GM23338 (cell line): ENCODE measurements at regions not wholly inside any gene's neighbourhood (a gene's known extent, or its start where the extent isn't known, plus 50 kb on each side); places are given as distances from the start of the nearest gene placed in this dataset.

Source experiments
- ATAC-seq: fragments of 200-7000 bp; cut with Tn5 transposase; 3 replicates; pipeline ENCODE4 v1.9.1; 2020
- DNase-seq: peaks from one replicate; pipeline ENCODE4 v3.0.0-alpha.2; 2015; ENCODE audit warnings: low spot score
- H2AFZ ChIP-seq: fragments of 200-600 bp; sonication (generic); 2 replicates; pipeline ENCODE4 v1.8.0; 2016; ENCODE audit warnings: antibody characterized with exemption, mild to moderate bottlenecking, moderate library complexity
- H3F3A ChIP-seq: fragments of 200-600 bp; sonication (generic); replicated peaks from 2 replicates; pipeline ENCODE4 v1.8.0; 2017; ENCODE audit warnings: antibody characterized with exemption, mixed run types, low read depth
- H3K27ac ChIP-seq: fragments of 200-600 bp; sonication (generic); 2 replicates; pipeline ENCODE4 v1.6.1; 2016; ENCODE audit warnings: low read depth
- H3K27me3 ChIP-seq: fragments of 200-600 bp; sonication (generic); 2 replicates; pipeline ENCODE4 v1.8.0; 2016; ENCODE audit warnings: mild to moderate bottlenecking, mixed run types, moderate library complexity; ENCODE audit not compliant: insufficient read depth
- H3K36me3 ChIP-seq: fragments of 200-600 bp; sonication (generic); 2 replicates; pipeline ENCODE4 v1.8.0; 2016; ENCODE audit warnings: mild to moderate bottlenecking; ENCODE audit not compliant: insufficient read depth
- H3K4me1 ChIP-seq: fragments of 200-600 bp; sonication (generic); 2 replicates; pipeline ENCODE4 v1.8.0; 2016; ENCODE audit warnings: mild to moderate bottlenecking, moderate library complexity; ENCODE audit not compliant: insufficient read depth
- H3K4me2 ChIP-seq: fragments of 200-600 bp; sonication (generic); 2 replicates; pipeline ENCODE4 v1.7.1; 2017; ENCODE audit warnings: mixed run types
- H3K4me3 ChIP-seq: fragments of 200-600 bp; sonication (generic); 2 replicates; pipeline ENCODE4 v1.6.1; 2016; ENCODE audit warnings: mixed run types
- H3K79me2 ChIP-seq: fragments of 200-600 bp; sonication (generic); replicated peaks from 2 replicates; pipeline ENCODE4 v1.8.0; 2017; ENCODE audit warnings: mild to moderate bottlenecking; ENCODE audit not compliant: insufficient read depth
- H3K9me2 ChIP-seq: fragments of 200-600 bp; sonication (generic); 2 replicates; pipeline ENCODE4 v1.8.0; 2017; ENCODE audit not compliant: insufficient read depth
- H4K20me1 ChIP-seq: fragments of 200-600 bp; sonication (generic); replicated peaks from 2 replicates; pipeline ENCODE4 v1.8.0; 2017; ENCODE audit warnings: mild to moderate bottlenecking; ENCODE audit not compliant: insufficient read depth
- H3K27ac Mint-ChIP-seq: 2 replicates; pipeline ENCODE4 v1.8.0; 2020; ENCODE audit warnings: inconsistent platforms, mild to moderate bottlenecking, moderate library complexity, mixed read lengths
- H3K27me3 Mint-ChIP-seq: 3 replicates; pipeline ENCODE4 v1.8.0; 2022; ENCODE audit warnings: low read depth, mild to moderate bottlenecking, moderate library complexity, mixed read lengths, inconsistent platforms; ENCODE audit not compliant: insufficient read depth, poor library complexity
- H3K36me3 Mint-ChIP-seq: 3 replicates; pipeline ENCODE4 v1.8.0; 2021; ENCODE audit warnings: low read depth, mild to moderate bottlenecking, inconsistent platforms, moderate library complexity, mixed read lengths
- H3K4me1 Mint-ChIP-seq: 3 replicates; pipeline ENCODE4 v1.8.0; 2020; ENCODE audit warnings: mild to moderate bottlenecking, inconsistent platforms, mixed read lengths
- H3K4me3 Mint-ChIP-seq: 3 replicates; pipeline ENCODE4 v1.8.0; 2021; ENCODE audit warnings: moderate library complexity, mild to moderate bottlenecking, inconsistent platforms, mixed read lengths
- H3K9me3 Mint-ChIP-seq: 3 replicates; pipeline ENCODE4 v1.8.0; 2020; ENCODE audit warnings: moderate library complexity, mild to moderate bottlenecking, inconsistent platforms, mixed read lengths
- EZH2 ChIP-seq: fragments of 200-600 bp; sonication (generic); IDR thresholded peaks from one replicate; pipeline ENCODE4 v1.8.0; 2017; ENCODE audit warnings: antibody characterized with exemption, mild to moderate bottlenecking, low read depth; ENCODE audit not compliant: unreplicated experiment
- EZH2phosphoT487 ChIP-seq: fragments of 200-600 bp; sonication (generic); IDR thresholded peaks from one replicate; pipeline ENCODE4 v1.8.1; 2018; ENCODE audit warnings: antibody characterized with exemption; ENCODE audit not compliant: unreplicated experiment
- NANOG ChIP-seq: IDR thresholded peaks from 2 replicates; pipeline ENCODE4 v1.6.1; 2016; ENCODE audit warnings: antibody characterized with exemption, borderline replicate concordance
- POLR2AphosphoS5 ChIP-seq: IDR thresholded peaks from 2 replicates; pipeline ENCODE4 v1.6.1; 2016; ENCODE audit warnings: antibody characterized with exemption, low read depth
- STAT1 ChIP-seq: IDR thresholded peaks from one replicate; pipeline ENCODE4 v1.6.1; 2016; ENCODE audit warnings: antibody characterized with exemption; ENCODE audit not compliant: unreplicated experiment
- TF ChIP-seq, protein P1 (sequence below): IDR thresholded peaks from one replicate; pipeline ENCODE4 v1.6.1; 2018; ENCODE audit warnings: antibody characterized with exemption; ENCODE audit not compliant: unreplicated experiment
- TF ChIP-seq, protein P2 (sequence below): fragments of 250-450 bp; sonication (Bioruptor Pico); IDR thresholded peaks from 2 replicates; pipeline ENCODE4 v1.5.0; 2020; ENCODE audit warnings: mild to moderate bottlenecking, moderate library complexity
- TF ChIP-seq, protein P3 (sequence below), 2 experiments: fragments of 200-600 bp in 1 of 2; sonication (generic) in 1 of 2; conservative IDR thresholded peaks; 2 replicates each; pipeline versions ENCODE4 v1.5.1 to v1.6.1; 2016 to 2017; ENCODE audit warnings: antibody characterized with exemption in 2 of 2, low read depth in 2 of 2, mild to moderate bottlenecking in 2 of 2, moderate library complexity in 1 of 2

DNA sequence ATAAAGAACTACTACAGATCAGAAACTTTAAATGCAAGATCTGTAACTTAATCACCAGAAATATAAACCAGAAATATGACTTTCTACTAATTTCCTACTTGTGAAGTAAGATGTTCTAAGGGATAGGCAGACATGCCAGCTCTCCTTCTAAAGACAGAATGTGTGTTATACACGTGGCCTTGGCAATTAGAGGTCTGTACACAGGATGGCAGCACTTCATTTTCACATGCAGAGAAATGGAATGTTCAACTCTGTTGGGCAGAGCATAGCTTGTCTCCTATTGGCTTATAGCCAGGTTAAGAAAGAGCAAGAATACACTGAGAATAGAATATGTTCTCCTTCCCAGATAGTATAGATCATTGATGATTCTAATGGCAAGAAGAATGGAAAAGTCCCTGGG is 403.8 kb downstream of the DAD1 start:
- Histone ChIP-seq H3F3A (no peaks in the 10 kb centered on the region), H3K36me3 (no peaks in the 10 kb centered on the region), H4K20me1 (no peaks in the 10 kb centered on the region), H3K27me3 (no peaks in the 10 kb centered on the region), H3K4me2 (no peak overlapping the region), H3K27ac (no peak overlapping the region), H3K4me3 (no peak overlapping the region), H3K79me2 (no peaks in the 10 kb centered on the region), H3K4me1 (no peaks in the 10 kb centered on the region), H3K9me2 (no peaks in the 10 kb centered on the region), H2AFZ (no peak overlapping the region)
- no peak for TF ChIP-seq STAT1
- TF ChIP-seq NANOG = no peak
- TF ChIP-seq POLR2AphosphoS5 = no peak
- TF ChIP-seq, protein P1, sequence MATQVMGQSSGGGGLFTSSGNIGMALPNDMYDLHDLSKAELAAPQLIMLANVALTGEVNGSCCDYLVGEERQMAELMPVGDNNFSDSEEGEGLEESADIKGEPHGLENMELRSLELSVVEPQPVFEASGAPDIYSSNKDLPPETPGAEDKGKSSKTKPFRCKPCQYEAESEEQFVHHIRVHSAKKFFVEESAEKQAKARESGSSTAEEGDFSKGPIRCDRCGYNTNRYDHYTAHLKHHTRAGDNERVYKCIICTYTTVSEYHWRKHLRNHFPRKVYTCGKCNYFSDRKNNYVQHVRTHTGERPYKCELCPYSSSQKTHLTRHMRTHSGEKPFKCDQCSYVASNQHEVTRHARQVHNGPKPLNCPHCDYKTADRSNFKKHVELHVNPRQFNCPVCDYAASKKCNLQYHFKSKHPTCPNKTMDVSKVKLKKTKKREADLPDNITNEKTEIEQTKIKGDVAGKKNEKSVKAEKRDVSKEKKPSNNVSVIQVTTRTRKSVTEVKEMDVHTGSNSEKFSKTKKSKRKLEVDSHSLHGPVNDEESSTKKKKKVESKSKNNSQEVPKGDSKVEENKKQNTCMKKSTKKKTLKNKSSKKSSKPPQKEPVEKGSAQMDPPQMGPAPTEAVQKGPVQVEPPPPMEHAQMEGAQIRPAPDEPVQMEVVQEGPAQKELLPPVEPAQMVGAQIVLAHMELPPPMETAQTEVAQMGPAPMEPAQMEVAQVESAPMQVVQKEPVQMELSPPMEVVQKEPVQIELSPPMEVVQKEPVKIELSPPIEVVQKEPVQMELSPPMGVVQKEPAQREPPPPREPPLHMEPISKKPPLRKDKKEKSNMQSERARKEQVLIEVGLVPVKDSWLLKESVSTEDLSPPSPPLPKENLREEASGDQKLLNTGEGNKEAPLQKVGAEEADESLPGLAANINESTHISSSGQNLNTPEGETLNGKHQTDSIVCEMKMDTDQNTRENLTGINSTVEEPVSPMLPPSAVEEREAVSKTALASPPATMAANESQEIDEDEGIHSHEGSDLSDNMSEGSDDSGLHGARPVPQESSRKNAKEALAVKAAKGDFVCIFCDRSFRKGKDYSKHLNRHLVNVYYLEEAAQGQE = no peak
- no peak for TF ChIP-seq EZH2
- TF ChIP-seq, protein P2, sequence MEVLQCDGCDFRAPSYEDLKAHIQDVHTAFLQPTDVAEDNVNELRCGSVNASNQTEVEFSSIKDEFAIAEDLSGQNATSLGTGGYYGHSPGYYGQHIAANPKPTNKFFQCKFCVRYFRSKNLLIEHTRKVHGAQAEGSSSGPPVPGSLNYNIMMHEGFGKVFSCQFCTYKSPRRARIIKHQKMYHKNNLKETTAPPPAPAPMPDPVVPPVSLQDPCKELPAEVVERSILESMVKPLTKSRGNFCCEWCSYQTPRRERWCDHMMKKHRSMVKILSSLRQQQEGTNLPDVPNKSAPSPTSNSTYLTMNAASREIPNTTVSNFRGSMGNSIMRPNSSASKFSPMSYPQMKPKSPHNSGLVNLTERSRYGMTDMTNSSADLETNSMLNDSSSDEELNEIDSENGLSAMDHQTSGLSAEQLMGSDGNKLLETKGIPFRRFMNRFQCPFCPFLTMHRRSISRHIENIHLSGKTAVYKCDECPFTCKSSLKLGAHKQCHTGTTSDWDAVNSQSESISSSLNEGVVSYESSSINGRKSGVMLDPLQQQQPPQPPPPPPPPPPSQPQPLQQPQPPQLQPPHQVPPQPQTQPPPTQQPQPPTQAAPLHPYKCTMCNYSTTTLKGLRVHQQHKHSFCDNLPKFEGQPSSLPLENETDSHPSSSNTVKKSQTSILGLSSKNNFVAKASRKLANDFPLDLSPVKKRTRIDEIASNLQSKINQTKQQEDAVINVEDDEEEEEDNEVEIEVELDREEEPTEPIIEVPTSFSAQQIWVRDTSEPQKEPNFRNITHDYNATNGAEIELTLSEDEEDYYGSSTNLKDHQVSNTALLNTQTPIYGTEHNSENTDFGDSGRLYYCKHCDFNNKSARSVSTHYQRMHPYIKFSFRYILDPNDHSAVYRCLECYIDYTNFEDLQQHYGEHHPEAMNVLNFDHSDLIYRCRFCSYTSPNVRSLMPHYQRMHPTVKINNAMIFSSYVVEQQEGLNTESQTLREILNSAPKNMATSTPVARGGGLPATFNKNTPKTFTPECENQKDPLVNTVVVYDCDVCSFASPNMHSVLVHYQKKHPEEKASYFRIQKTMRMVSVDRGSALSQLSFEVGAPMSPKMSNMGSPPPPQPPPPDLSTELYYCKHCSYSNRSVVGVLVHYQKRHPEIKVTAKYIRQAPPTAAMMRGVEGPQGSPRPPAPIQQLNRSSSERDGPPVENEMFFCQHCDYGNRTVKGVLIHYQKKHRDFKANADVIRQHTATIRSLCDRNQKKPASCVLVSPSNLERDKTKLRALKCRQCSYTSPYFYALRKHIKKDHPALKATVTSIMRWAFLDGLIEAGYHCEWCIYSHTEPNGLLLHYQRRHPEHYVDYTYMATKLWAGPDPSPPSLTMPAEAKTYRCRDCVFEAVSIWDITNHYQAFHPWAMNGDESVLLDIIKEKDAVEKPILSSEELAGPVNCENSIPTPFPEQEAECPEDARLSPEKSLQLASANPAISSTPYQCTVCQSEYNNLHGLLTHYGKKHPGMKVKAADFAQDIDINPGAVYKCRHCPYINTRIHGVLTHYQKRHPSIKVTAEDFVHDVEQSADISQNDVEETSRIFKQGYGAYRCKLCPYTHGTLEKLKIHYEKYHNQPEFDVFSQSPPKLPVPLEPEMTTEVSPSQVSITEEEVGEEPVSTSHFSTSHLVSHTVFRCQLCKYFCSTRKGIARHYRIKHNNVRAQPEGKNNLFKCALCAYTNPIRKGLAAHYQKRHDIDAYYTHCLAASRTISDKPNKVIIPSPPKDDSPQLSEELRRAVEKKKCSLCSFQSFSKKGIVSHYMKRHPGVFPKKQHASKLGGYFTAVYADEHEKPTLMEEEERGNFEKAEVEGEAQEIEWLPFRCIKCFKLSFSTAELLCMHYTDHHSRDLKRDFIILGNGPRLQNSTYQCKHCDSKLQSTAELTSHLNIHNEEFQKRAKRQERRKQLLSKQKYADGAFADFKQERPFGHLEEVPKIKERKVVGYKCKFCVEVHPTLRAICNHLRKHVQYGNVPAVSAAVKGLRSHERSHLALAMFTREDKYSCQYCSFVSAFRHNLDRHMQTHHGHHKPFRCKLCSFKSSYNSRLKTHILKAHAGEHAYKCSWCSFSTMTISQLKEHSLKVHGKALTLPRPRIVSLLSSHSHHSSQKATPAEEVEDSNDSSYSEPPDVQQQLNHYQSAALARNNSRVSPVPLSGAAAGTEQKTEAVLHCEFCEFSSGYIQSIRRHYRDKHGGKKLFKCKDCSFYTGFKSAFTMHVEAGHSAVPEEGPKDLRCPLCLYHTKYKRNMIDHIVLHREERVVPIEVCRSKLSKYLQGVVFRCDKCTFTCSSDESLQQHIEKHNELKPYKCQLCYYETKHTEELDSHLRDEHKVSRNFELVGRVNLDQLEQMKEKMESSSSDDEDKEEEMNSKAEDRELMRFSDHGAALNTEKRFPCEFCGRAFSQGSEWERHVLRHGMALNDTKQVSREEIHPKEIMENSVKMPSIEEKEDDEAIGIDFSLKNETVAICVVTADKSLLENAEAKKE (CRISPR knock-in tag) = no peak
- TF ChIP-seq, protein P3, sequence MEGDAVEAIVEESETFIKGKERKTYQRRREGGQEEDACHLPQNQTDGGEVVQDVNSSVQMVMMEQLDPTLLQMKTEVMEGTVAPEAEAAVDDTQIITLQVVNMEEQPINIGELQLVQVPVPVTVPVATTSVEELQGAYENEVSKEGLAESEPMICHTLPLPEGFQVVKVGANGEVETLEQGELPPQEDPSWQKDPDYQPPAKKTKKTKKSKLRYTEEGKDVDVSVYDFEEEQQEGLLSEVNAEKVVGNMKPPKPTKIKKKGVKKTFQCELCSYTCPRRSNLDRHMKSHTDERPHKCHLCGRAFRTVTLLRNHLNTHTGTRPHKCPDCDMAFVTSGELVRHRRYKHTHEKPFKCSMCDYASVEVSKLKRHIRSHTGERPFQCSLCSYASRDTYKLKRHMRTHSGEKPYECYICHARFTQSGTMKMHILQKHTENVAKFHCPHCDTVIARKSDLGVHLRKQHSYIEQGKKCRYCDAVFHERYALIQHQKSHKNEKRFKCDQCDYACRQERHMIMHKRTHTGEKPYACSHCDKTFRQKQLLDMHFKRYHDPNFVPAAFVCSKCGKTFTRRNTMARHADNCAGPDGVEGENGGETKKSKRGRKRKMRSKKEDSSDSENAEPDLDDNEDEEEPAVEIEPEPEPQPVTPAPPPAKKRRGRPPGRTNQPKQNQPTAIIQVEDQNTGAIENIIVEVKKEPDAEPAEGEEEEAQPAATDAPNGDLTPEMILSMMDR (conservative IDR thresholded peaks at IDR 0.05; ENCODE audit: low read depth in 2 of 2) = peak in 1 of 2 experiments; percentile 32; a peak in 3 of 4 replicates
- no peak for TF ChIP-seq EZH2phosphoT487
- Mint-ChIP-seq H3K27ac (no peak overlapping the region), H3K4me3 (no peak overlapping the region), H3K9me3 (no peaks in the 10 kb centered on the region), H3K4me1 (no peaks in the 10 kb centered on the region), H3K27me3 (no peaks in the 10 kb centered on the region), H3K36me3 (no peaks in the 10 kb centered on the region)
- no peak; the same call in 2 of the 3 replicates for ATAC-seq
- no peak for DNase-seq
